OCI-LY1 (cell line): ENCODE measurements at regions not wholly inside any gene's neighbourhood (a gene's known extent, or its start where the extent isn't known, plus 50 kb on each side); places are given as distances from the start of the nearest gene placed in this dataset.

Experiments
- H2AFZ ChIP-seq: fragments of 200-600 bp; sonication (generic), shearing (Covaris generic); 2 replicates; pipeline ENCODE4 v1.6.0; 2014; ENCODE audit warnings: antibody characterized with exemption, mild to moderate bottlenecking, low read length
- H3F3A ChIP-seq: fragments of 200-600 bp; sonication (generic), shearing (Covaris generic); 2 replicates; pipeline ENCODE4 v1.6.0; 2014; ENCODE audit warnings: mild to moderate bottlenecking, antibody characterized with exemption, low read length, moderate library complexity; ENCODE audit not compliant: insufficient read depth
- H3K27ac ChIP-seq: fragments of 200-600 bp; sonication (generic); 2 replicates; pipeline ENCODE4 v1.5.1; 2014; ENCODE audit warnings: low read length, mixed run types, mild to moderate bottlenecking, low read depth; ENCODE audit not compliant: poor library complexity, severe bottlenecking
- H3K27me3 ChIP-seq: fragments of 200-600 bp; sonication (generic); 2 replicates; pipeline ENCODE4 v1.6.0; 2014; ENCODE audit warnings: antibody characterized with exemption, mild to moderate bottlenecking, low read length, moderate library complexity; ENCODE audit not compliant: insufficient read depth
- H3K36me3 ChIP-seq: fragments of 200-600 bp; sonication (generic); 2 replicates; pipeline ENCODE4 v1.6.1; 2014; ENCODE audit warnings: mild to moderate bottlenecking, antibody characterized with exemption, low read length, moderate library complexity, mixed read lengths; ENCODE audit not compliant: insufficient read depth
- H3K4me1 ChIP-seq: fragments of 200-600 bp; sonication (generic); 2 replicates; pipeline ENCODE4 v1.5.1; 2014; ENCODE audit warnings: mild to moderate bottlenecking, low read length, moderate library complexity; ENCODE audit not compliant: insufficient read depth, severe bottlenecking
- H3K4me2 ChIP-seq: fragments of 200-600 bp; sonication (generic), shearing (Covaris generic); 2 replicates; pipeline ENCODE4 v1.6.1; 2014; ENCODE audit warnings: low read length
- H3K4me3 ChIP-seq: fragments of 200-600 bp; sonication (generic); 2 replicates; pipeline ENCODE4 v1.5.1; 2014; ENCODE audit warnings: low read length, low read depth, mild to moderate bottlenecking, mixed read lengths; ENCODE audit not compliant: poor library complexity, severe bottlenecking
- H3K79me2 ChIP-seq: fragments of 200-600 bp; shearing (Covaris generic); 2 replicates; pipeline ENCODE4 v1.6.1; 2016; ENCODE audit warnings: mixed run types, low read length, mixed read lengths; ENCODE audit not compliant: insufficient read depth
- H3K9ac ChIP-seq: fragments of 200-600 bp; sonication (generic), shearing (Covaris generic); 2 replicates; pipeline ENCODE4 v1.6.1; 2014; ENCODE audit warnings: mild to moderate bottlenecking, low read length, mixed read lengths
- H3K9me2 ChIP-seq: fragments of 200-600 bp; sonication (generic), shearing (Covaris generic); 2 replicates; pipeline ENCODE4 v1.6.1; 2014; ENCODE audit warnings: low read depth, mild to moderate bottlenecking, low read length, mixed read lengths
- H3K9me3 ChIP-seq: fragments of 200-600 bp; shearing (Covaris generic); 2 replicates; pipeline ENCODE4 v1.6.1; 2014; ENCODE audit warnings: low read length, mixed read lengths
- H4K20me1 ChIP-seq: fragments of 200-600 bp; sonication (generic), shearing (Covaris generic); 2 replicates; pipeline ENCODE4 v1.6.0; 2016; ENCODE audit warnings: mild to moderate bottlenecking, low read length; ENCODE audit not compliant: insufficient read depth
- EZH2 ChIP-seq: fragments of 200-600 bp; sonication (generic), shearing (Covaris generic); IDR thresholded peaks from 2 replicates; pipeline ENCODE4 v1.8.0; 2017; ENCODE audit warnings: borderline replicate concordance, mixed run types, mild to moderate bottlenecking, antibody characterized with exemption, low read length, moderate library complexity, mixed read lengths
- TF ChIP-seq, protein P1 (sequence below): fragments of 200-600 bp; sonication (generic), shearing (Covaris generic); IDR thresholded peaks from 2 replicates; pipeline ENCODE4 v1.5.1; 2017; ENCODE audit warnings: mild to moderate bottlenecking, antibody characterized with exemption, low read length, moderate library complexity, mixed read lengths

GRCh38 chr3:110456438-110457138, 615.0 kb upstream of the NECTIN3 start:
- Histone ChIP-seq H3K4me3 (no peak overlapping the region), H3K36me3 (no peaks in the 10 kb centered on the region), H2AFZ (no peak overlapping the region)

DNA sequence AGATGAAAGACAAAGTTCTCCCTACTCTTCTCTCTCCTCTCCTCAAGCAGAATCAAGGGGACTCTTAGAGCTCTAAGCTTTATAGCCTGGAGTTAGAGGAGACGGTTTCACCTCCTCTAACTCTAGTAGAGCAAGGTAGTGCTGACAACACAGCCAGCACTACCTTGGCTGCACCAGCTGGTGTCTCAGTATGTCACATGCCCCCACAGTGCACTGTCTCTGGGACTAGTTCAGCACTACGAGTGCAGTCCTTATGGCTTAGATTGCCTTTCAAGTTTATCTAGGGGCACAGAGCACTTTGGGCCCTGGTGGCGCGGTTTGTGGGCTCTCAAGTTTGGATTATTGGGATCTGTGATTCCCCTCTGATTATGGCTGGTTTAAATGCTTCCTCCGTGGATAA, 614.1 kb upstream of the NECTIN3 start:
- Histone ChIP-seq H3F3A (no peaks in the 10 kb centered on the region), H3K27me3 (no peaks in the 10 kb centered on the region), H3K36me3 (no peaks in the 10 kb centered on the region), H3K4me3 (no peak overlapping the region), H2AFZ (no peak overlapping the region), H3K9me3 (no peaks in the 10 kb centered on the region), H3K9me2 (no peaks in the 10 kb centered on the region), H3K4me1 (no peaks in the 10 kb centered on the region), H3K9ac (no peak overlapping the region), H3K27ac (no peak overlapping the region), H3K4me2 (no peak overlapping the region), H4K20me1 (no peaks in the 10 kb centered on the region), H3K79me2 (no peaks in the 10 kb centered on the region)
- TF ChIP-seq, protein P1, sequence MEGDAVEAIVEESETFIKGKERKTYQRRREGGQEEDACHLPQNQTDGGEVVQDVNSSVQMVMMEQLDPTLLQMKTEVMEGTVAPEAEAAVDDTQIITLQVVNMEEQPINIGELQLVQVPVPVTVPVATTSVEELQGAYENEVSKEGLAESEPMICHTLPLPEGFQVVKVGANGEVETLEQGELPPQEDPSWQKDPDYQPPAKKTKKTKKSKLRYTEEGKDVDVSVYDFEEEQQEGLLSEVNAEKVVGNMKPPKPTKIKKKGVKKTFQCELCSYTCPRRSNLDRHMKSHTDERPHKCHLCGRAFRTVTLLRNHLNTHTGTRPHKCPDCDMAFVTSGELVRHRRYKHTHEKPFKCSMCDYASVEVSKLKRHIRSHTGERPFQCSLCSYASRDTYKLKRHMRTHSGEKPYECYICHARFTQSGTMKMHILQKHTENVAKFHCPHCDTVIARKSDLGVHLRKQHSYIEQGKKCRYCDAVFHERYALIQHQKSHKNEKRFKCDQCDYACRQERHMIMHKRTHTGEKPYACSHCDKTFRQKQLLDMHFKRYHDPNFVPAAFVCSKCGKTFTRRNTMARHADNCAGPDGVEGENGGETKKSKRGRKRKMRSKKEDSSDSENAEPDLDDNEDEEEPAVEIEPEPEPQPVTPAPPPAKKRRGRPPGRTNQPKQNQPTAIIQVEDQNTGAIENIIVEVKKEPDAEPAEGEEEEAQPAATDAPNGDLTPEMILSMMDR = no peak
- no peak for TF ChIP-seq EZH2

More at GRCh38 chr3:110456438-110457138, 615.0 kb upstream of the NECTIN3 start:
- Histone ChIP-seq H3K27ac (no peak overlapping the region), H4K20me1 (no peaks in the 10 kb centered on the region), H3K4me2 (no peak overlapping the region), H3K9me2 (no peaks in the 10 kb centered on the region), H3K27me3 (no peaks in the 10 kb centered on the region), H3K9ac (no peak overlapping the region), H3K9me3 (no peaks in the 10 kb centered on the region), H3F3A (no peaks in the 10 kb centered on the region), H3K79me2 (no peaks in the 10 kb centered on the region), H3K4me1 (no peaks in the 10 kb centered on the region)
- TF ChIP-seq EZH2 = no peak
- TF ChIP-seq, protein P1 = no peak

DNA sequence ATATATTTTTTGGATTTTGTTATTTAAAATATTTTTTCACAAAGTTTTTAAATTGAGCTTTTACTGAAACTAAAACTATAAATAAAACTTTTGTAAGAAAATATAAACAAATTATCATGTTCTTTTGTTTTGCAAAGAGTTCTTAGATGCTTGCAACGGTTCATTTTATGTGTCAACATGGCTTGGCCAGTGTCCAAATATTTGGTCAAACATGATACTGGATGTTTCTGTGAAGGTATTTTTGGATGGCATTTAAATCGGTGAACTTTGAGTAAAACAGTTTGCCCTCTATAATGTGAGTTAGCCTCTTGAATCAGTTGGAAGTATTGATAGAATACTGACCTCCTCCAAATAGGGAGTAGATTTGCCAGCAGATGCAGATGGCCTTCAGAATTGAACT, 612.6 kb upstream of the NECTIN3 start:
- Histone ChIP-seq H2AFZ (no peak overlapping the region), H3K4me3 (no peak overlapping the region), H3K9me2 (no peaks in the 10 kb centered on the region), H3K27ac (no peak overlapping the region), H3K9me3 (no peaks in the 10 kb centered on the region), H3K9ac (no peak overlapping the region), H3K4me2 (no peak overlapping the region), H3K79me2 (no peaks in the 10 kb centered on the region), H3K27me3 (no peaks in the 10 kb centered on the region), H3K4me1 (no peaks in the 10 kb centered on the region), H4K20me1 (no peaks in the 10 kb centered on the region), H3F3A (no peaks in the 10 kb centered on the region), H3K36me3 (no peaks in the 10 kb centered on the region)
- TF ChIP-seq, protein P1 = no peak
- no peak for TF ChIP-seq EZH2
